ENCODE measurements at regions not wholly inside any gene's neighbourhood (a gene's known extent, or its start where the extent isn't known, plus 50 kb on each side); places are given as distances from the start of the nearest gene placed in this dataset.

- TF ChIP-seq RAD21 (IDR thresholded peaks at IDR 0.05 in 1 of 2, conservative IDR thresholded peaks at IDR 0.05 in 1 of 2; ENCODE audit: low read depth in 2 of 2, low read length in 2 of 2) (peak in 1 of 2 experiments; percentile 32; a peak in 1 of 4 replicates), CTCF (IDR thresholded peaks at IDR 0.05; ENCODE audit: control extremely low read depth in 1 of 3, insufficient read depth in 1 of 3, low read depth in 1 of 3, low read length in 3 of 3) (peak in 1 of 3 experiments; percentile 27; a peak in 1 of 4 replicates), MAFK (IDR thresholded peaks at IDR 0.05; ENCODE audit: low read depth, low read length) (peak; percentile 14; the same call in 1 of the 2 replicates), SIRT6 (IDR thresholded peaks at IDR 0.05; ENCODE audit: low read length) (no peak), TAF7 (optimal IDR thresholded peaks at IDR 0.05; ENCODE audit: borderline replicate concordance, low read depth, low read length) (no peak), JUND (IDR thresholded peaks at IDR 0.05; ENCODE audit: low read length) (no peak)
- FAIRE-seq (no peak), DNase-seq (ENCODE audit: low read depth in 1 of 2, low spot score in 2 of 2) (no peak)
- Histone ChIP-seq H4K91ac (replicated peaks; ENCODE audit: insufficient read length, low read length) (no peak overlapping the region), H2BK15ac (ENCODE audit: low read length) (no peak overlapping the region), H2BK12ac (ENCODE audit: low read depth, low read length) (no peak overlapping the region), H3K9me3 (ENCODE audit: insufficient read depth in 2 of 2, low read depth in 1 of 2, low read length in 1 of 2) (no peaks in the 10 kb centered on the region), H3K4me2 (ENCODE audit: insufficient read depth in 1 of 2, low read depth in 2 of 2, low read length in 2 of 2) (no peak overlapping the region), H3K23ac (ENCODE audit: insufficient read length) (no peak overlapping the region), H3K23me2 (ENCODE audit: low read depth, low read length) (no peaks in the 10 kb centered on the region), H2BK5ac (ENCODE audit: low read depth, low read length) (no peak overlapping the region), H3K18ac (ENCODE audit: extremely low read depth, low read length) (no peak overlapping the region), H3K4me3 (ENCODE audit: extremely low read depth in 1 of 4, insufficient read depth in 2 of 4, low read depth in 3 of 4, low read length in 4 of 4) (no peak overlapping the region), H3K79me1 (ENCODE audit: low read depth, low read length) (no peaks in the 10 kb centered on the region), H3K27ac (ENCODE audit: low read depth, low read length) (no peak overlapping the region), H2BK120ac (replicated peaks; ENCODE audit: low read depth, low read length) (no peak overlapping the region), H3K9ac (replicated peaks in 1 of 4; ENCODE audit: extremely low read depth in 1 of 4, low read depth in 3 of 4, low read length in 3 of 4) (no peak overlapping the region), H3K14ac (ENCODE audit: insufficient read length) (no peak overlapping the region), H3K36me3 (ENCODE audit: control insufficient read depth in 2 of 4, insufficient read depth in 4 of 4, low read length in 3 of 4) (no peaks in the 10 kb centered on the region), H4K8ac (ENCODE audit: extremely low read depth, insufficient read depth, low read length) (no peak overlapping the region), H2AFZ (ENCODE audit: low read length) (no peak overlapping the region), H2AK5ac (ENCODE audit: low read depth, low read length) (no peak overlapping the region), H2BK20ac (ENCODE audit: low read length) (no peak overlapping the region), H3K79me2 (ENCODE audit: control insufficient read depth in 1 of 2, insufficient read depth in 2 of 2, low read length in 2 of 2) (no peaks in the 10 kb centered on the region), H4K5ac (ENCODE audit: insufficient read length, low read depth, low read length) (no peak overlapping the region), H4K20me1 (replicated peaks in 1 of 2; ENCODE audit: control insufficient read depth in 1 of 2, insufficient read depth in 2 of 2, low read length in 2 of 2) (no peaks in the 10 kb centered on the region), H3K4ac (replicated peaks; ENCODE audit: insufficient read length, low read depth, low read length) (no peak overlapping the region), H3K56ac (replicated peaks; ENCODE audit: insufficient read length, low read depth, low read length) (no peak overlapping the region), H3K4me1 (replicated peaks in 1 of 4; ENCODE audit: control insufficient read depth in 3 of 4, insufficient read depth in 4 of 4, low read length in 3 of 4) (no peaks in the 10 kb centered on the region), H3K27me3 (replicated peaks in 1 of 4; ENCODE audit: control insufficient read depth in 3 of 4, extremely low read depth in 1 of 4, insufficient read depth in 3 of 4, low read length in 3 of 4) (no peaks in the 10 kb centered on the region)
- WGBS, 2 experiments (ENCODE audit: extremely low coverage in 1 of 2, insufficient coverage in 1 of 2, insufficient read length in 1 of 2, insufficient replicate concordance in 2 of 2, low coverage in 1 of 2, low lambda C conversion rate in 2 of 2, missing lambda C conversion rate in 1 of 2) = 84% methylated on average over 1 of the region's 1 CpG; no CpG with 5 or more reads in 1 of the 2 experiments
- ChIA-PET CTCF (ENCODE audit: partially characterized antibody) (interaction anchor here (1.0 kb wide), 1 partner anchor 12 kb away, joined by 3 read pairs; no protein-coding TSS in a partner anchor), POLR2A (ENCODE audit: partially characterized antibody) (no interaction called here)
Observed at GRCh38 chr18:56298935-56299334, 339.5 kb downstream of the TXNL1 start.

All from H1 (cell line).